ENCODE measurements at regions not wholly inside any gene's neighbourhood (a gene's known extent, or its start where the extent isn't known, plus 50 kb on each side); places are given as distances from the start of the nearest gene placed in this dataset.

DNA sequence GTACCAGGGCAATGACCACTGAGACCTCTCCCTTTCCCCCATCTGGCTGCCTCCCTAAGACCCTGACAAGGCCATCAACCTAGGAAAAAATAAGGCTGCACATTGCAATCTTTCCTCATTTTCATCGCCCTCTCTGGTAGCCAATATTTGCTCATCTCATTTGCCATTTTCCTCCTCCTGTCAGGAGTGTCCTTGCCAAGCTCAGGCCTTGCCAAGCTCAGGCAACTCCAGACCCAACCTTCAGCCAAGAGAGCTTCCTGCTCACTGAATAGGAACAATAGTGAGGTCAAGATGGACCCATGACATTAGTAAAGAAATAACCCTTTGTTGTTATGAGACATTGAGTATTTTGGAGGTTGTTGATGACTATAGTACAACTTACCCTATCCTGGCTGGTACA, 380.3 kb downstream of the RSL24D1 start:
- Histone ChIP-seq H3K4me1 (no peaks in the 10 kb centered on the region), H3K27me3 (no peaks in the 10 kb centered on the region), H3K27ac (no peak overlapping the region), H3K4me3 (no peak overlapping the region), H3K9me3 (no peaks in the 10 kb centered on the region), H3K36me3 (ENCODE audit: low read depth, missing control alignments) (no peaks in the 10 kb centered on the region)
- intact Hi-C loops (cut with DNase I; ENCODE audit: low total_unique reads) = no loop called here
- TF ChIP-seq, protein P1, sequence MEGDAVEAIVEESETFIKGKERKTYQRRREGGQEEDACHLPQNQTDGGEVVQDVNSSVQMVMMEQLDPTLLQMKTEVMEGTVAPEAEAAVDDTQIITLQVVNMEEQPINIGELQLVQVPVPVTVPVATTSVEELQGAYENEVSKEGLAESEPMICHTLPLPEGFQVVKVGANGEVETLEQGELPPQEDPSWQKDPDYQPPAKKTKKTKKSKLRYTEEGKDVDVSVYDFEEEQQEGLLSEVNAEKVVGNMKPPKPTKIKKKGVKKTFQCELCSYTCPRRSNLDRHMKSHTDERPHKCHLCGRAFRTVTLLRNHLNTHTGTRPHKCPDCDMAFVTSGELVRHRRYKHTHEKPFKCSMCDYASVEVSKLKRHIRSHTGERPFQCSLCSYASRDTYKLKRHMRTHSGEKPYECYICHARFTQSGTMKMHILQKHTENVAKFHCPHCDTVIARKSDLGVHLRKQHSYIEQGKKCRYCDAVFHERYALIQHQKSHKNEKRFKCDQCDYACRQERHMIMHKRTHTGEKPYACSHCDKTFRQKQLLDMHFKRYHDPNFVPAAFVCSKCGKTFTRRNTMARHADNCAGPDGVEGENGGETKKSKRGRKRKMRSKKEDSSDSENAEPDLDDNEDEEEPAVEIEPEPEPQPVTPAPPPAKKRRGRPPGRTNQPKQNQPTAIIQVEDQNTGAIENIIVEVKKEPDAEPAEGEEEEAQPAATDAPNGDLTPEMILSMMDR (IDR thresholded peaks at IDR 0.05) = no peak
- no peak for TF ChIP-seq POLR2A (IDR thresholded peaks at IDR 0.05)
- 90 to 92% methylated on average over 1 of the region's 1 CpG for WGBS, 2 donors
- no peak for DNase-seq

DNA sequence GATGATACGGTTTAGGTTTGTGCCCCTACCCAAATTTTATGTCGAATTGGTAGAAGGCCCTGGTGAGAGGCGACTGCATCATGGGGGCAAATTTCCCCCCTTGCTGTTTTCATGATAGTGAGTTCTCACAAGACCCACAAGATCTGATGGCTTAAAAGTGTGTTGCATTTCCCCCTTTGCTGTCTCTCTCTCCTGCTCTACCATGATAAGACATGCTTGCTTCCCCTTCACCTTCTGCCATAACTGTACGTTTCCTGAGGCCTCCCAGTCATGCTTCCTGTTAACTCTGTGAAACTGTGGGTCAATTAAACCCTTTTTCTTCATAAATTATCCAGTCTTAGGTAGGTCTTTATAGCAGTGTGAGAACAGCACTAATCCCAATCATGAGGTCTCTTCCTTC, 381.2 kb downstream of the RSL24D1 start:
- TF ChIP-seq, protein P1 (IDR thresholded peaks at IDR 0.05) = no peak
- no peak for TF ChIP-seq POLR2A (IDR thresholded peaks at IDR 0.05)
- Histone ChIP-seq H3K9me3 (no peaks in the 10 kb centered on the region), H3K27ac (no peak overlapping the region), H3K27me3 (no peaks in the 10 kb centered on the region), H3K4me1 (no peaks in the 10 kb centered on the region), H3K4me3 (no peak overlapping the region), H3K36me3 (ENCODE audit: low read depth, missing control alignments) (no peaks in the 10 kb centered on the region)
- 78 to 86% methylated on average over 4 of the region's 4 CpGs for WGBS, 2 donors
- no peak for DNase-seq
- intact Hi-C loops (cut with DNase I; ENCODE audit: low total_unique reads) = no loop called here

- Histone ChIP-seq H3K4me1 (no peaks in the 10 kb centered on the region), H3K36me3 (ENCODE audit: low read depth, missing control alignments) (no peaks in the 10 kb centered on the region), H3K9me3 (no peaks in the 10 kb centered on the region), H3K4me3 (no peak overlapping the region), H3K27me3 (no peaks in the 10 kb centered on the region), H3K27ac (no peak overlapping the region)
- intact Hi-C loops (cut with DNase I; ENCODE audit: low total_unique reads) = no loop called here
- no peak for DNase-seq
- TF ChIP-seq, protein P1 (IDR thresholded peaks at IDR 0.05) = no peak
- TF ChIP-seq POLR2A (IDR thresholded peaks at IDR 0.05) = no peak
Observed at GRCh38 chr15:54812383-54812782, 384.4 kb downstream of the RSL24D1 start.

DNA sequence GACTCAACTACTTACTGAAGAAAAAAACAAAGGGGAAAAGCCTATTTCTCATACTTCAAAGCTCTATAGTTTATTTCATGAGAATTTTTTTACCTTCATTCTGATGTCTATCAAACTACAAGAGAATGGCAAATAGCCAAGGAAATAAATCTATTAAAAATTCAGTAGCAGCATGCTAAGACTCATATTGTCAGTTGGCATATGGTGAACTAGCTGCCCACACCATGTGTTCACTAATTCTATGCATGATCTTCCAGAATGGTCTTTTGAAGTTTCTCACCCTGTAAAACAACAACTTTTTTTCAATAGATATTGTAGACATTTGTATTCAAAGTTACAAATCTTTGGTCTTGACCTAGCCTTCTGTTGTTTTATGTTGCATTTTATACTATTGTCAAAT, 386.2 kb downstream of the RSL24D1 start:
- Histone ChIP-seq H3K4me3 (no peak overlapping the region), H3K27ac (no peak overlapping the region), H3K9me3 (no peaks in the 10 kb centered on the region), H3K4me1 (no peaks in the 10 kb centered on the region), H3K27me3 (no peaks in the 10 kb centered on the region), H3K36me3 (ENCODE audit: low read depth, missing control alignments) (no peaks in the 10 kb centered on the region)
- intact Hi-C loops (cut with DNase I; ENCODE audit: low total_unique reads) = no loop called here
- no peak for DNase-seq
- TF ChIP-seq, protein P1 (IDR thresholded peaks at IDR 0.05) = no peak

DNA sequence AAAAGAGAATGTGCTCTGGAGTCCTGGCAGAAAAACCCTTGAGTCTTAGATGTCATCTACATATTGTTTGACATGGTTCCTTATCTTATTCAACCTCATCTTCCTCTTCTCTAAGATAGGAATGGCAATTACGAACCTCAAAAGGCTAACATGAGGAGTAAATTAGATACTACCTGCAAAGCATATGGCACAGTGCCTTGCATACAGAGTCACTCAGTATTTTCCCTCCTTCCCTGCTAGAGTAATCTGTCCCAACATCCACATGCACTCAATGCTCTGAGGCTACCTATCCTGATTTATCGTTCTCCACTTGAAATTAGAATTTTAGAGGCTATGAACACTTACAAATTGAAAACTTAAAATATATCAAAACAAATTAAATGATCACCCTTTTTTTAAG, 386.7 kb downstream of the RSL24D1 start:
- Histone ChIP-seq H3K9me3 (no peaks in the 10 kb centered on the region), H3K27me3 (no peaks in the 10 kb centered on the region), H3K36me3 (ENCODE audit: low read depth, missing control alignments) (no peaks in the 10 kb centered on the region), H3K27ac (no peak overlapping the region), H3K4me1 (no peaks in the 10 kb centered on the region), H3K4me3 (no peak overlapping the region)
- TF ChIP-seq POLR2A (IDR thresholded peaks at IDR 0.05) = no peak
- TF ChIP-seq, protein P1 (IDR thresholded peaks at IDR 0.05) = no peak
- WGBS, 2 donors = 81 to 93% methylated on average over 2 of the region's 2 CpGs
- intact Hi-C loops (cut with DNase I; ENCODE audit: low total_unique reads) = no loop called here
- DNase-seq = no peak

All from testis (tissue), 2 donors.